ENCODE measurements at regions not wholly inside any gene's neighbourhood (a gene's known extent, or its start where the extent isn't known, plus 50 kb on each side); places are given as distances from the start of the nearest gene placed in this dataset.
"Not testable (repeated sequence)": the region's sequence is repeated elsewhere in the genome, so short reads cannot be mapped to it uniquely, and the experiment has no call there.

GRCh38 chr4:62619971-62620370, 1419.8 kb downstream of the ADGRL3 start:
- no peaks in the 10 kb centered on the region for H3K4me1 ChIP-seq (ENCODE audit: insufficient read depth, low read length)
- no peaks in the 10 kb centered on the region for H3K9me3 ChIP-seq (ENCODE audit: control insufficient read depth, insufficient read depth, low read length)
- no peaks in the 10 kb centered on the region for H3K36me3 ChIP-seq (ENCODE audit: insufficient read depth, low read length)
- no peak overlapping the region for H3K9ac ChIP-seq (ENCODE audit: low read depth, low read length)

GRCh38 chr4:62618042-62618441, 1417.9 kb downstream of the ADGRL3 start:
- H3K4me1 ChIP-seq (ENCODE audit: insufficient read depth, low read length): no peaks in the 10 kb centered on the region
- H3K9me3 ChIP-seq (ENCODE audit: control insufficient read depth, insufficient read depth, low read length): no peaks in the 10 kb centered on the region
- no peaks in the 10 kb centered on the region for H3K36me3 ChIP-seq (ENCODE audit: insufficient read depth, low read length)
- no peak overlapping the region for H3K9ac ChIP-seq (ENCODE audit: low read depth, low read length)

- Histone ChIP-seq H3K36me3 (ENCODE audit: insufficient read depth, low read length) (no peaks in the 10 kb centered on the region), H3K4me1 (ENCODE audit: insufficient read depth, low read length) (no peaks in the 10 kb centered on the region), H3K9me3 (ENCODE audit: control insufficient read depth, insufficient read depth, low read length) (no peaks in the 10 kb centered on the region), H3K9ac (ENCODE audit: low read depth, low read length) (no peak overlapping the region)
These were observed 1401.6 kb downstream of the ADGRL3 start for GRCh38 chr4:62601737-62602136.

- not testable (repeated sequence) for H3K9ac ChIP-seq (ENCODE audit: low read depth, low read length)
These were observed 1395.1 kb downstream of the ADGRL3 start for GRCh38 chr4:62595265-62595664.

GRCh38 chr4:62591756-62592155, 1391.6 kb downstream of the ADGRL3 start:
- no peaks in the 10 kb centered on the region for H3K4me1 ChIP-seq (ENCODE audit: insufficient read depth, low read length)
- H3K36me3 ChIP-seq (ENCODE audit: insufficient read depth, low read length): no peaks in the 10 kb centered on the region
- peaks cover 7% of the 10 kb centered on the region; the same call in 1 of the 2 replicates for H3K9me3 ChIP-seq (ENCODE audit: control insufficient read depth, insufficient read depth, low read length)
- no peak overlapping the region for H3K9ac ChIP-seq (ENCODE audit: low read depth, low read length)

More at GRCh38 chr4:62595265-62595664, 1395.1 kb downstream of the ADGRL3 start:
- H3K4me1 ChIP-seq (ENCODE audit: insufficient read depth, low read length); H3K36me3 ChIP-seq (ENCODE audit: insufficient read depth, low read length); H3K9me3 ChIP-seq (ENCODE audit: control insufficient read depth, insufficient read depth, low read length): not testable (repeated sequence)

- Histone ChIP-seq H3K36me3 (ENCODE audit: insufficient read depth, low read length) (no peaks in the 10 kb centered on the region), H3K4me1 (ENCODE audit: insufficient read depth, low read length) (no peaks in the 10 kb centered on the region), H3K9me3 (ENCODE audit: control insufficient read depth, insufficient read depth, low read length) (peaks cover 7% of the 10 kb centered on the region; the same call in 1 of the 2 replicates), H3K9ac (ENCODE audit: low read depth, low read length) (no peak overlapping the region)
These were observed 1388.5 kb downstream of the ADGRL3 start for GRCh38 chr4:62588671-62589070.

GRCh38 chr4:62571494-62571893, 1371.4 kb downstream of the ADGRL3 start:
- H3K9me3 ChIP-seq (ENCODE audit: control insufficient read depth, insufficient read depth, low read length): no peaks in the 10 kb centered on the region
- H3K36me3 ChIP-seq (ENCODE audit: insufficient read depth, low read length): no peaks in the 10 kb centered on the region
- no peaks in the 10 kb centered on the region for H3K4me1 ChIP-seq (ENCODE audit: insufficient read depth, low read length)
- H3K9ac ChIP-seq (ENCODE audit: low read depth, low read length): no peak overlapping the region

- Histone ChIP-seq H3K9me3 (ENCODE audit: control insufficient read depth, insufficient read depth, low read length) (no peaks in the 10 kb centered on the region), H3K36me3 (ENCODE audit: insufficient read depth, low read length) (no peaks in the 10 kb centered on the region), H3K9ac (ENCODE audit: low read depth, low read length) (no peak overlapping the region), H3K4me1 (ENCODE audit: insufficient read depth, low read length) (no peaks in the 10 kb centered on the region)
These were observed 1360.7 kb downstream of the ADGRL3 start for GRCh38 chr4:62560858-62561257.

GRCh38 chr4:62550121-62550520, 1350.0 kb downstream of the ADGRL3 start:
- no peaks in the 10 kb centered on the region for H3K9me3 ChIP-seq (ENCODE audit: control insufficient read depth, insufficient read depth, low read length)
- no peak overlapping the region for H3K9ac ChIP-seq (ENCODE audit: low read depth, low read length)
- peaks cover 13% of the 10 kb centered on the region; the same call in 1 of the 2 replicates for H3K4me1 ChIP-seq (ENCODE audit: insufficient read depth, low read length)
- H3K36me3 ChIP-seq (ENCODE audit: insufficient read depth, low read length): no peaks in the 10 kb centered on the region

- H3K9ac ChIP-seq (ENCODE audit: low read depth, low read length): no peak overlapping the region
- no peaks in the 10 kb centered on the region for H3K9me3 ChIP-seq (ENCODE audit: control insufficient read depth, insufficient read depth, low read length)
- peaks cover 13% of the 10 kb centered on the region; the same call in 1 of the 2 replicates for H3K4me1 ChIP-seq (ENCODE audit: insufficient read depth, low read length)
- no peaks in the 10 kb centered on the region for H3K36me3 ChIP-seq (ENCODE audit: insufficient read depth, low read length)
These were observed 1349.5 kb downstream of the ADGRL3 start for GRCh38 chr4:62549601-62550000.

GRCh38 chr4:62548765-62549164, 1348.6 kb downstream of the ADGRL3 start:
- H3K4me1 ChIP-seq (ENCODE audit: insufficient read depth, low read length): peaks cover 13% of the 10 kb centered on the region; the same call in 1 of the 2 replicates
- no peaks in the 10 kb centered on the region for H3K9me3 ChIP-seq (ENCODE audit: control insufficient read depth, insufficient read depth, low read length)
- no peaks in the 10 kb centered on the region for H3K36me3 ChIP-seq (ENCODE audit: insufficient read depth, low read length)
- no peak overlapping the region for H3K9ac ChIP-seq (ENCODE audit: low read depth, low read length)

GRCh38 chr4:62548108-62548524, 1348.0 kb downstream of the ADGRL3 start:
- Histone ChIP-seq H3K4me1 (ENCODE audit: insufficient read depth, low read length) (peaks cover 13% of the 10 kb centered on the region; the same call in 1 of the 2 replicates), H3K9ac (ENCODE audit: low read depth, low read length) (no peak overlapping the region), H3K36me3 (ENCODE audit: insufficient read depth, low read length) (no peaks in the 10 kb centered on the region), H3K9me3 (ENCODE audit: control insufficient read depth, insufficient read depth, low read length) (no peaks in the 10 kb centered on the region)

GRCh38 chr4:62544428-62544827, 1344.3 kb downstream of the ADGRL3 start:
- Histone ChIP-seq H3K9me3 (ENCODE audit: control insufficient read depth, insufficient read depth, low read length) (no peaks in the 10 kb centered on the region), H3K4me1 (ENCODE audit: insufficient read depth, low read length) (peaks cover 6% of the 10 kb centered on the region; the same call in 1 of the 2 replicates), H3K36me3 (ENCODE audit: insufficient read depth, low read length) (no peaks in the 10 kb centered on the region)

GRCh38 chr4:62543002-62543401, 1342.9 kb downstream of the ADGRL3 start:
- Histone ChIP-seq H3K9ac (ENCODE audit: low read depth, low read length) (no peak overlapping the region), H3K36me3 (ENCODE audit: insufficient read depth, low read length) (no peaks in the 10 kb centered on the region), H3K9me3 (ENCODE audit: control insufficient read depth, insufficient read depth, low read length) (no peaks in the 10 kb centered on the region; the same call in 1 of the 2 replicates), H3K4me1 (ENCODE audit: insufficient read depth, low read length) (no peaks in the 10 kb centered on the region)

More at GRCh38 chr4:62544428-62544827, 1344.3 kb downstream of the ADGRL3 start:
- no peak overlapping the region for H3K9ac ChIP-seq (ENCODE audit: low read depth, low read length)

GRCh38 chr4:62533573-62533972, 1333.4 kb downstream of the ADGRL3 start:
- Histone ChIP-seq H3K36me3 (ENCODE audit: insufficient read depth, low read length) (no peaks in the 10 kb centered on the region), H3K9me3 (ENCODE audit: control insufficient read depth, insufficient read depth, low read length) (no peaks in the 10 kb centered on the region), H3K9ac (ENCODE audit: low read depth, low read length) (no peak overlapping the region), H3K4me1 (ENCODE audit: insufficient read depth, low read length) (peaks cover 4% of the 10 kb centered on the region; the same call in 1 of the 2 replicates)

GRCh38 chr4:62531731-62532130, 1331.6 kb downstream of the ADGRL3 start:
- H3K9ac ChIP-seq (ENCODE audit: low read depth, low read length): no peak overlapping the region
- no peaks in the 10 kb centered on the region for H3K9me3 ChIP-seq (ENCODE audit: control insufficient read depth, insufficient read depth, low read length)
- no peaks in the 10 kb centered on the region for H3K36me3 ChIP-seq (ENCODE audit: insufficient read depth, low read length)
- H3K4me1 ChIP-seq (ENCODE audit: insufficient read depth, low read length): peaks cover 4% of the 10 kb centered on the region; the same call in 1 of the 2 replicates
